HG03280 (cell line): ENCODE measurements at regions not wholly inside any gene's neighbourhood (a gene's known extent, or its start where the extent isn't known, plus 50 kb on each side); places are given as distances from the start of the nearest gene placed in this dataset.

Experiments used
- ATAC-seq: cut with Tn5 transposase; IDR thresholded peaks from one replicate; pipeline ENCODE4 v1.9.1; 2021; ENCODE audit warnings: mild to moderate bottlenecking, moderate library complexity; ENCODE audit not compliant: unreplicated experiment

DNA sequence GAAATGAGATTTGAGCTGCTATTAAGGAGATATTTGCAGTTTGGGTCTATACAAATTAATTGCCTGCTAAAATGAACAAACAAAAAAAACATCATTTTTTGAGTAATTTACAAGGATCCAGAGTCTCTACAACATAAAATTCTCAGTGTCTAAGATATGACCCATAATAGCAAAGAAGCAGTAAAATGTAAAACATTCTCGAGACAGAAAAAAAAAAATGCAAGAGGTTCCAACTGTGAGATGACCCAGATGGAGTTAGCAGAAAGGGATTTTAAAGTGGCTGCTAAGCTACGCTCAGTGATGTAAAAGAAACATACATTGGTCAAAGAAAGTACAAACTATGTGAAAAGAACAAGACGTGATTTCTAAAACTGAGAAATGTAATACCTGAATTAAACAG, 471.0 kb downstream of the SH2D4B start:
- ATAC-seq: no peak

DNA sequence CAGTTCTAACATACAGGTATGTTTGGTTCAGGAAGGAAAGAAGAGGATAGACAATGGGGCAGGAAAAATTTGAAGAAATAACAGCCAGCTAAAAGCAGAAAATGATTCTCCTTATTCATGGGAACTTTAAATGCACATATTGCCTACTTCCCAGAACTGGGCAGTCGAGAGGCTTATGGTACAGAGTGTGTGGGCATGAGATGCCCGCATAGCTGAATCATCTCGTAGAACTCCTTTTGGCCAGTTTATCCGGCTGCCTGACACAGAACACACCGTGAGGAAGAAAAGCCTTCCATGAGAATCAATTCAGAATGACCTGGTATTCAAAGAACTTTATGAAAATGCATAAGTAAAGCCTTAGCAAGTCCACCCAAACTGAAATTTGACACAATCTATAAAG, 471.6 kb downstream of the SH2D4B start:
- no peak for ATAC-seq

- ATAC-seq: no peak
Observed at GRCh38 chr10:81013771-81014170, 476.1 kb downstream of the SH2D4B start.

GRCh38 chr10:81019029-81019890, 481.6 kb downstream of the SH2D4B start:
- ATAC-seq: peak; percentile 89

- no peak for ATAC-seq
Observed at GRCh38 chr10:81021428-81022129, 483.9 kb downstream of the SH2D4B start.

GRCh38 chr10:81026591-81026990, 488.9 kb downstream of the SH2D4B start:
- no peak for ATAC-seq

GRCh38 chr10:81027223-81027622, 489.5 kb downstream of the SH2D4B start:
- ATAC-seq: no peak

DNA sequence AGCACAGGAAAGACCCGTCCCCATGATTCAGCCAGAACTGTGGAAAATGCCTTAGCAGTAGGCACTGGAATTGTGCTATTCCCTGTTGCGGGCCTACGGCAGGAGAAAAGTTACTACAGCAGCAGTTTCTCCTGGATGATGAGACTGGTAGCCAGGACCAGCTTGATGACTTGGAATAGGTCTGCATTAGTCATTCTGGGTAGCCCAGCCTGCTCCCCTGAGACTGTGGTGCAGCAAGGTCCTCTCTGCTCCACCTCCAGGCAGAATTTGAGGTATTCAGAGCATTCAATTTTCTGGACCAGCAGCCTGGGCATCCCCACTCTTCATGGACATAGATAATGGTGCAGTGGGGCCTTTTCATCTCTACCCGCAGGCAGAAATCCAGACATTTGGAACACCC, 490.0 kb downstream of the SH2D4B start:
- no peak for ATAC-seq

DNA sequence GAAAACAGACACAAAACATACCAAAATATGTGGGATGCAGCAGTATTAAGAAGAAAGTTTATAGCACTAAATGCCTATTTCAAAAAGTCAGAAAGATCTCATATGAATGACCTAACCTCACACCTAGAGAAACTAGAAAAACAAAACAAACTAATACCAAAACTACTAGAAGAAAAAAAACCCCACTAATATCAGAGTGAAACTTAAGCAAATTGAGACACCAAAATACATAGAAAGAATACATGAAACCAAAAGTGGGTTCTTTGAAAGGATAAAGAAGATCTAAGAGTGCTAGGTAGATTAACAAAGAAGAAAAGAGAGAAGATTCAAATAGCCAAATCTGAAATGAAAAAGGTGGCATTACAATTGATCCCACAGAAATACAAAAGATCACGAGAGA, 494.1 kb downstream of the SH2D4B start:
- peak; percentile 74 for ATAC-seq

DNA sequence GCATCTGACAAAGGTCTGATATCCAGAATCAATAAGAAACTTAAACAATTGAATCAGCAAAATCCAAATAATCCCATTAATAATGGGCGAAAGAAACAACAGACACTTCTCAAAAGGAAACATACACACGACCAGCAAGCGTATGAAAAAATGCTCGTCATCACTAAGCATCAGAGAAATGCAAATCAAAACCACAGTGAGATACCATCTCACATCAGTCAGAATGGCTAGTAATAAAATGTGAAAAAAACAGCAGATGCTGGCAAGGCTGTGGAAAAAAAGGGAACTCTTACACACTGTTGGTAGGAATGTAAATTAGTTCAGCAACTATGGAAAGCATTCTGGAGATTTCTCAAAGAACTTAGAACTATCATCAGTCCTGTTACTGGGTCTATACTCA, 496.7 kb downstream of the SH2D4B start:
- no peak for ATAC-seq

DNA sequence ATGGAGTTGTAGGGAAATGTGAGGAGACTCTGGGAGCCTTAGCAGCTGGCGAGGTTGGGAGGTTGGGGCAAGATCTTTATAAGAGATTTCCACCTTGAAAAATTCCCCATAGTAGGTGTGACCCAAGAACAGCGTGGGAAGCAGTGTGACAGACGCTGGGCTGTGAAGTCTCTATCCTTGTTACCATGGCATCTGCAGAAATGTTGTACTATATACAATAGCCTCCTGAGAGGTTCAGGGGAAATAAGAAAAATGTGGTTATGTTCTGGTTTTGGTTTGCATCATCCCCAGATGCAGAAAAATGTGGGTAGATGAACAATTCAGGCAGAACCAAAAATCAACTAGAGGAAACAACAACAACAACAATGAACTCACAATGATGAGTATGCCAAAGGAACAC, 498.6 kb downstream of the SH2D4B start:
- peak; percentile 80 for ATAC-seq

- no peak for ATAC-seq
Observed at GRCh38 chr10:81040031-81040430, 502.3 kb downstream of the SH2D4B start.

GRCh38 chr10:81040940-81041339, 503.2 kb downstream of the SH2D4B start:
- no peak for ATAC-seq

DNA sequence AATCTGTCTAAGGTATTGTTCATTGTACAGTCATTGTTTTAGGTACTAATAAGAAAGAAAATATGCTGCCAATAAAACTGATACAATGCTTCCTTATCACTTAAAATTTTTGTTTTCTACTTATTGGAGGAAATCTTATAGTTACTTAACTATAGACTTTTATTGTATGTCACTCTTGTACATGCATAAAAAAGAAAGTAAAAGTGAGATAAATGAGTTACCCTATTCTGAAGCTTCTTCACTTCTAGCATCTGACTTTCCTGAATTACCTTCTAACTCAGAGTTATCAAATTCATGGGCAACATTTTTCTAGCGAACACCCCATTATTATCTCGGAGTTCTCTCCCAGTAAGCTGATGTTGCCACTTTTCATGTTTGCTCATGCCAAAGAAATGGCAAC, 504.9 kb downstream of the SH2D4B start:
- ATAC-seq: no peak

DNA sequence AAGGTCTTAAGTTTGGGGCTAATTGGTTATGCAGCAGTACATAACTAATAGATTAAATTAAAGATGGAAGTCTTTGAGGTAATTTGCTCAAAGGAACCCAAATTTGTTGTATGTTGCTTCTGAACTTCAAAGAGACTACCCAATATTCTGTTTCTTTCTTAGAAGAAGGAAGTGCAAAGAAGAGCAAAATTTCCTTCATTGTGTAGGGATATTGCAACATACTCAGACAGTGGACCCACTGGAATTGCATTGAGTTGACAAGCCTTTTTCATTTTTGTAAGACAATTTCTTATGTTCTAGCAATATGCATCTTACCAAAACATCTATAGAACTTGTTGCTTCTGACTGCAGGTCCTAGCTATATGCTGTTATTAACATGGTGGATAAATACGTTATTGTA, 527.8 kb downstream of the SH2D4B start:
- no peak for ATAC-seq

- no peak for ATAC-seq
Observed at GRCh38 chr10:81068460-81068859, 530.8 kb downstream of the SH2D4B start.

GRCh38 chr10:81071087-81071796, 533.5 kb downstream of the SH2D4B start:
- ATAC-seq: no peak

DNA sequence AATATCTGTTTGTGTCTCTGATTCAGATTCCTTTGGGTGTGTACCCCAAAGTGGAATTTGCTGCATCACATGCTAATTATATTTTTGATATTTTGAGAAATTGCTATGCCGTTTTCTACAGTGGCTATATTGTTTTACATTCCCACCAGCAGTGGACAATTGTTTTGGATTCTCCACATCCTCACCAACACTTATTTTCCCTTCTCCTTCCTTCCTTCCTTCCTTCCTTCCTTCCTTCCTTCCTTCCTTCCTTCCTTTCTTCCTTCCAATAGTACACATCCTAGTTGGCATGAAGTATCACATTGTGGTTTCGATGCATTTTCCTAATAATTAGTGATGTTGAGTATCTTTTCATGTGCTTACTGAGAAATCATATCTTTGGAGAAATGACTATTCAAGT, 535.5 kb downstream of the SH2D4B start:
- ATAC-seq: no peak

- ATAC-seq: peak; percentile 74
Observed at GRCh38 chr10:81081887-81082620, 544.4 kb downstream of the SH2D4B start.

DNA sequence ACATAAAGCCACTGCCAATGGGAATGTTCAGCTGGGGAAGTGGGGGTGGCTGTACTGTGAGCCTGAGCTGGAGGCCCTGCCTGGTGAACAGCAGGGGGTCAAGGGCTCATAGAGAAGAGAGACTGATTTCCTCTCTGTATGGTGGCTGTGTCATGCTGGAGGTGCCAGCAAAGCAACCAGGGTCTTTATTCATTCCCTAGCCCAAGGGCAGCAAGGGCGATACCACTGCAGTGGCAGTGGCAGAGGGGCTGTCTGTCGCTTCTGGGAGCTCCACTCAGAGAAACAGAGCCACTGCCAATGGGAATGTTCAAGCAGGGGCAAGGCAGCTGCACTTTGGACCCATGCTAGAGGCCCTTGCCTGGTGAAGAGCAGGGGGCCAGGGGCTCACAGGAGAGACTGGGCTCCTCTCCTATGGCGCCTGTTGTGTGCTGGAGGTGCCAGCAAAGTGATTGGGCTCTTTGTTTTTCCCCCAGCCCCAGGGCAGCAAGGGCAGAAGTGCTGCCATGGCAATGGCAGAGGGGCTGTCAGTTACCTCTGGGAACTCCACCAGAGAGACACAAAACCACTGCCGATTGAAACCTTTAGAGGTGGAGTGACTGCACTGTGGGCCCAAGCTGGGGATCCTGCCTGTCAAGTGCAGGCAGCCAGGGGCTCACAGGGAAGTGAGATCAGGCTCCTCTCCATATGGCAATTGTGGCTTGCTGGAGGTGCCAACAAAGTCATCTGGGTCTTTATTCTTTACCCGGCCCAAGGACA, 545.1 kb downstream of the SH2D4B start:
- peak; percentile 14 for ATAC-seq
